CD4-positive, alpha-beta T cell treated with Interleukin-4 for 4 hours (primary cell): ENCODE measurements at regions not wholly inside any gene's neighbourhood (a gene's known extent, or its start where the extent isn't known, plus 50 kb on each side); places are given as distances from the start of the nearest gene placed in this dataset.

Experiments used
- DNase-seq: peaks from one replicate; pipeline ENCODE4 v3.0.0-alpha.2; 2020

GRCh38 chr16:52092126-52092525 is 454.8 kb downstream of the TOX3 start:
- DNase-seq: no peak

- no peak for DNase-seq
Observed at GRCh38 chr16:52090080-52090479, 456.9 kb downstream of the TOX3 start.

DNA sequence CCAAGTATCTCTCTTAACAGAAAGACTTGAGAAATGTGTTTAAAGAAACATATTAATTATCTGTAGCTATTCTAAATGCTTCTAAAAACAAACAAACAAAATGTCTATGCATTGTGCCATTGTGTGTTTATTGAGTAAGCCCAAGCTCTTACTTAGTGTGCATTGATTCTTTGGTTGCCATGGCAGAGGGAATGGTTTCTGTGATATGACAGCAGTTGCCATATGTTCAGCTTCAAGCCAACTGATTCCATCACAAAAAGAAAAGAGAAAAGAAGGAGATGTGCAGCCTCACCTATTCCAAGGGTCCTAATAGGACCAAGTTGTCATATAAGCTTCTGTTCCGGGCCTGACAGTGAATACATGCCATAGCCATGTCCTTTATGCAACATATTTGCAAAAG is 457.5 kb downstream of the TOX3 start:
- DNase-seq: no peak

GRCh38 chr16:52086901-52087300 is 460.0 kb downstream of the TOX3 start:
- DNase-seq: no peak

DNA sequence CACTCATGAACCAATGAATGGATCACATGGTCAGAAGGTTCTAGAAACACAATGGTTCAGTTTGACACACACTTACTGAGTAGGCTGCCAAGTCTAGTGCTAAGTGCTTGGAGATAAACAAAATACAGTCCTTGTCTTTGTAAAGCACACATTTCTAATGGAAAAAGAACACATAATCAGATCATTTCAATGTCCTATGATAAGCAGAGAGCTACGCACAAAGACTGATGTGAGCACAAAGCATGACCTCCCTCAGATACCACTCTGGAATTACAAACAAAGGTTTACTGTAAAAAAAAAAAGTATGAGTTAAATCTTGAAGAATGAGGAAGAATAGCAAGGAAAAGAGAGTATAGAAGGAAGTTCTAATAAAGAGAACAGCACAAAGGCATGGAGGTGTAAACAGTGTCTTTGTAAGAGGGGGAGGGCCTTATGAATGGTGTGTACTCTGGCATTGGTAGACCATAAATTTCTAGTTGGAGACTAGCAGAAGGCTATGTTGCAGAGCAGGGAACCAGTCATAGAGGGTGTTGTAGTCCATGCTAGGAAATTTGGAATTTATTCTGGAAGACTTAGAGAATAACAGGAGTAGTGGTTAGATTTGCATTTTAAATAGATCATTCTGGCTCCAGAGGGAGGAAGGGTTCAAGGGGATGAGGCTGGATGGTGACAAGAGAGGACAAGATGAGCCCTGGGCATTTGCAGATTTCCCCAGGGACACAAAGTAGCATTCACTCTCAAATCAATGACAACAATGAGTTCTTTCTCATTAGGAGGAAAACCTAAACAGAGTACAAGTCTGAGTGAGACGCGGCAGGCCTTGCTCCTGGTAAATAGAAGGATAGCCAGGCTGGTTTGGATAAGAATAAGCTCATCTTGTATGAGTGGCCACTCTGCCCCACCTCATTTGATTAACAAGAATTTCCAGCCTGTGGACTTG is 468.0 kb downstream of the TOX3 start:
- no peak for DNase-seq

DNA sequence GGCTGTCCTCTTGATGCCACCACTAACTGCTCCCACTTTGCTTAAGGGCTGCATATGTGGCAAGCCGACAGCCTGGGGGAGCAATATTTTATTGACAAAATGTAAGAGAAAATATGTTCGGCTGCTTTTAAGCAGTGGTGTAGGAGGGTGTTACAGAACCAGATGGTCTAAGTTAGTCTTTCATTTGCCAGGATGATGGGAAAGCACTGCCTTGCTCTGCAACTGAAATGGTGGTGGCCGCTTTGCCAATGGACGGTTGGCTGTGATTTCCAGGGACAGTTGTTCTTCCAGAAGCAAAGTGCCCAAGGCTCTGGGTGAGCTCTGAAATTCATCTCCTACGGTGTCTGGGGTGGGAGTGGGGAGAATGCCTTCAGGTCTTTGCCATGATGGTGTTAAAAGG is 469.3 kb downstream of the TOX3 start:
- DNase-seq: no peak

- no peak for DNase-seq
Observed at GRCh38 chr16:52076801-52077201, 470.1 kb downstream of the TOX3 start.

GRCh38 chr16:52076332-52076731 is 470.6 kb downstream of the TOX3 start:
- no peak for DNase-seq

GRCh38 chr16:52074133-52074532 is 472.8 kb downstream of the TOX3 start:
- no peak for DNase-seq

DNA sequence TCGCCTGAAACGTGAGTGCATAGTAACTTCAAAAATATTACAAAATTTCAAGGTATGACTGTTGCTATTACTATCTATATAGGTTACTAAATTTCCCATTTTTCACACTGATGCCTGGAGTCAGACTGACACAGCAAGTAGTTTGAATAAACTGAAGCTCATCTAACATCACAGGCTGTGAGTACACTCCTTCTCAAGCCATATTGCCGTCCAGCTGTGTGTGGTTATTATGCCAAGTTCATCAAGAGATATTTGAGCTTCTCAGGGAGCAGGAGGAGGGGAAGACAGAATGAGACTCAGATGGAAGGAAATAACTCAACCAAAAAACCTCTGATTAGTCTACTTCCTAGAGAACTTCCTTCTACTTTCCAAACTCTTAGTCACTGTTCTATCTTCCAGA is 473.9 kb downstream of the TOX3 start:
- no peak for DNase-seq

DNA sequence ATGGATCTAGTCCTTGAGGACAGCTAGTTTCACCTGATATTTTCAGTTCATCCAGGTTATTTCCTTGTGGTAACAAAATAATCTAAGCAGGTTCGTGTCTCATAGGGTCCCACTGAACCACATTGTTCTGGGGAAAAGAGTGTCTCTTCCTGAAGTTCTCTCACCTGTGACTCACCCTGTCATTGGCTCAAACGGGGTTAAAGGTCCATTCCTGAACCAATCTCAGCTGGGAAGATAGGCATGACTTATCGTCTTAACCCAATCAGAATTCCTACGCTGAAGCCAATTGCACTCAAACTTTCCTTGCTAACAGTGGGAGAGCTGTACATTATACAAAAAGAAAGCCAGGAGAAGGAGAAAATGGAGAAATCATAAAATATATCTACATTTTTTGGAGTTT is 475.8 kb downstream of the TOX3 start:
- DNase-seq: no peak

GRCh38 chr16:52070341-52071057 is 476.4 kb downstream of the TOX3 start:
- no peak for DNase-seq

DNA sequence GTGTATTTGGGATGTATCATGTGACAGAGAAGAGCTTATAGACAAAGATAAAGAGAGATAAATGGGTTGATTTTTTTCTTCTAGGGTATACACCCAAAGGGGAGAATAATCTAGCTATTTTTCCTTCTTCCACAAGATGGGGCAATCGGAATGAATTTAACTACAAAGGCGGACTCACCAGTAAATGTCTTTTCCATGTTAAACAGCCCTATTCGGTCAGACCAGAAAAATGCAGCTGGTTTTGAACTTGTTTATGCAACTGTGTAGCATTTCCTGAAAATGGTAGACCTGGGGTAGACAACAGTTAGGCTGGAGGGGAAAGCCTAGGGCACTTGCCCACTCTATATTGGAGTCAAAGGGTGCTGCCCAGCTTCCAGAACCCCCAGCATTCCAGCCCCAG is 477.1 kb downstream of the TOX3 start:
- no peak for DNase-seq

DNA sequence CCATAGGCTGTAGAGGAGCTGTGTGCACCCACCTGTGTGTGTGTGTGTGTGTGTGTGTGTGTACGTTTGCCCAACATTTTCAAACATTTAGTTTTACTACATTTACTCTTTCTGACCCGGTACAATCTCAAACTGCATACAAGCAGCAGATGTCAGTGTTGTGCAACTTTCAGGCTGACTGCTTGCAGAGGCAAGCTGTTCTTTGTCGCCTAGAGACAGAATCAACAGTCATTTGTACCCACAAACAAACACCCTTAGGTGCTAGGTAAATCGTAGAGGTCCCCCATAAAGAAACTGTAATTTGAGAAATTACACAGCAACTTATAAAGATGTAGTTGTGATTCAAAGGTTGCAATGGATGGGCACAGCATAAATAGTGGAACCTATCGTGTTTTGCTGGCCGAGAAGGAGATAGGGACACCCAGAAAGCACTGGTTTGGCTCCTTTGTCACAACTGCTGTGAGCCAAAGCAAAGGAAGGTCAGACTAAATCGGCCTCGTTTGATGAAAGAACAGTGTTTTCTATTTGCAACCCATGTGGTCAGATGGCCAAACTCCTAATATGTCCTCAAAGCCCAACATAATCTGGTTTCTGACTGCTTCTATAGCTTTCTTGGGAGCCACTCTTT is 478.4 kb downstream of the TOX3 start:
- no peak for DNase-seq

GRCh38 chr16:52066962-52067361 is 480.0 kb downstream of the TOX3 start:
- no peak for DNase-seq

DNA sequence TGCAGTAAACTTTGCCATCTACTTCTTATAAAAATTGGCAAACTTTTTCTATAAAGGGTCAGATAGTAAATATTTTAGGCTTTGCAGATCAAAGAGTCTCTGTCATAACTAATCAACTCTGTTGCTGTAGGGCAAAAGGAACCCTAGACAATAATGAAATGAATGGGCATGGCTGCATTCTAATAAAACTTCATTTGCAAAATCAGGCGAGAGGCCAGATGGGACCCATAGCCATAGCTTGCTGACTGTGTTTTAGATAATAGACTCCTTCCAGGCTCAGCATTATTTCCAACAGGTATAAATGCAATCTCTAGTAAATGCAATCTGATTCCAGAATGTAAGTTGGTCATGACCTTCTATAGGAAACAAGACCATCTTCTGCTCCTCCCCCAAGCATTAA is 490.7 kb downstream of the TOX3 start:
- no peak for DNase-seq

DNA sequence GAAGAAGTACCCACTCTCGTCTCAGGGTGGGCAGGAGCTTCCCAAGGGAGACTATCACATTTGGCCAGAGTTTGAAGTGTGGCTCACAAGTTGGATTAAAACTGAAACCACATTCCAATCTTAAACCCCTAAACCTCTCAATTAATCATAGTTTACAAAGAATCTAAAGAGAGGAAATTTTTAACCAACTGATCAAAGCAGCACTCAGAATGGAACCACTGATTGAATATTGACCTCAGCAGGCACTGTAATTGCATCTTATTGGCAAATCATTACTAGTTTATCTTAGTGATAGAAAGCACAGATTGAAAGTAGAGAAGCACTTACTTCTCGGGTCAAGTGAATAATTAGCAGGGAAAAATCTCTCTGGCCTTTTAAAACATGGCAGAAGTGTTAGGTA is 491.6 kb downstream of the TOX3 start:
- DNase-seq: no peak

DNA sequence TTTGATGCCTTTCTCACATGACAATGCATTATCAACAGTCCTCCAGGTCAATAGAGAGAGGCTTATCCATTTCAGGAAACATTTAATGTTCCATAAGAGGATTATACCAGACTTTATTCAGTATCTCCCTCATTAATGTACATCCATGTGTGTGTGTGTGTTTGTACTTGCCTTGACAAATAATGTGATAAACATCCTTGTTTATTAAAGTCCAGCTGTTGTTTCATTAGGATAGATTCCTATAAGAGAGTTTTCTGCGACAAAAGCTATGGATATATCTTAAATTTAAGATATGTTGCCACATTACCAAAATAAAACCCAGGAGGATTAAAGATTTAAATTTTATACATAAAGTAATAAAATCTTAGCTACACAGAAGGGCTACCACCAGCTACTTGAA is 492.6 kb downstream of the TOX3 start:
- no peak for DNase-seq

DNA sequence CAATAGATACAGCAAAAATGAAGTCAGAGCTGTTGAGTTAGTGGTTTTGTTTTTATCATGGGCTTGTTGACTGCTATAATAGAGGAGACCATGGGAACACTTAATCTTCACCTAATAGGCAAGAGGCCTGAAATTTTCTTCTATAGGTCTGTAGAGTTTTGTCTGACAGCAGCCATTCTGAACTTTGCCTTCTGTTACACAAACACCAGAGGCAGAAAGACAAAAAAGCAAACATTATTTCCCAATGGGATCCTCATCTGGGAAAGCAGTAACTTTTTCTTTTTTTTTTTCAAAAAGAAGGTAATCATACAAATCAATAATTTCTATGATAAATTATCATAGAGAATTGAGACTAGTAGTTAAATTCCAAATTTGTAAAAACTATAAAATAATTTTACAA is 494.1 kb downstream of the TOX3 start:
- no peak for DNase-seq

DNA sequence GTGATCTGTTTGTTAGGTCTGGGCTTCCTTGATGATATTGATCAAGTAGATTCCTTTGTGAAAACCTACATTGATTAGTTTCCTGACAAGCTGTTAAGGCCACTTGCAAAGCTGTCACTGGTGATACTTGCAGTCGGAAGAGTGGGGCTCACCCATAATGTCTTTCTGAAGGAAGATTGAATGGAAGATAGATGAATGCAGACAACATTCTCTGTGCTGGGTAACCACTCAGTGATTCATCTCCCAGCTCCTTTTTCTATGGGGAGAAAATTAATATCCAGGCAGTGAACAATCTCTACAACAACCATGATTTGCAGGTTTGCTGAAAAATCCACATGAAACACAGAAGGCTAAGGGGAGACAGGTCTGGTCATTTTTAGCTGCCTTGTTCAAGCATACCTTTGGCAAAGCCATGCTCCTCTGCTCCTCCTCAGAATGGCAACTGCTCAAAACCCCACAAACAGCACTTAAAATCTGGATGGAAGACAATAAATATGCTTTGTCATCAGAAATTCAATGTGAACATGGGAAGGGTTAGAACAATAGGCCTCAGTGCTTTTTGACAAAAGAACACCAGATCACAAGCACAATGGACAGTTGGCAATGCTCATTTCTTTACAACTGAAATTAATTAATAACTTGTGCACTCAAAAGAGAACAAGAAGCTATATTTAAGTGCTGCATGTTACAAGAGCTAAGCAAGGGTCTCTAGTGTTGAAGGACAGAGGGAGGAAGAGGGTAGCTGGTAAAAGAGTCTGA is 495.4 kb downstream of the TOX3 start:
- no peak for DNase-seq

GRCh38 chr16:52050418-52050817 is 496.5 kb downstream of the TOX3 start:
- no peak for DNase-seq

DNA sequence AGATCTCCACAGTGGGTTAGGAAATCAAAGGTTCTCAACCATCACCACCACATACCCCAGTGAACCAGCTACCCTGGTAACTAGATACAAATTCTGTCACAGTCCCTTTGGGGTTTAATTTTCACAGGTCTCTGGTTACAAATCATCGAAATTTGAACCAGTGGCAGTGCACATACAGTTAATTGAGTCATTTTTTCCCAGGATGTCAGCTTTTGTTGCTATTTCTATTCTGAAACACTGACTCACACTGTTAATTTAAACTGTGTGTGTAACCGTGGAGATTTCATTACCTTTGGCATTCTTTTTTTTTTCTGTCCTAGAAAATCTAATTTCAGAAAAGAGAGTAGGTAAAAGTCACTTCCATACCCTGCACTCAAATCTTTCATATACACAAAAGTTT is 511.5 kb downstream of the TOX3 start:
- no peak for DNase-seq

DNA sequence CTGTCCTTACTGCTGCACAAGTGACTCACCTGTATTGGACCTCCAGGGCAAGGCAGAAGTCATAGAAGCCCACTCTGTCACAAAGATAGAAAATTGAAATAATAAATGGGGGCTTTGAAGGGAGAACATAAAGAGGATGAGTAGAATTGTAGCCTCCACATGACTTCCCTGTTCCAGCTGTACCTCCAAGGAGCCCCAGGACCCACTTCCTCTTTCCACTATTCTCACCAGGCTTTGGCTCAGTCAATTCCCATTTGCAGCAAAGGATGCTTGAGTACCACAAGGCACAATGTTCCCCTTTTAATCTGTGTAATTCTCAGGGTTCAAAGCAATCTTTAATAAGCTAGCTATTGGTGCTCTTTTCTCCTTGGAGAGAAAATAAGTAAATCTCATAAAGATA is 512.1 kb downstream of the TOX3 start:
- no peak for DNase-seq
